Frontal cortex (tissue), 3 donors: ENCODE measurements at regions not wholly inside any gene's neighbourhood (a gene's known extent, or its start where the extent isn't known, plus 50 kb on each side); places are given as distances from the start of the nearest gene placed in this dataset.
"Not testable (repeated sequence)": the region's sequence is repeated elsewhere in the genome, so short reads cannot be mapped to it uniquely, and the experiment has no call there.

Experiments used
- DNase-seq, 2 donors: peaks; one replicate each; pipeline ENCODE4 v3.0.0; 2012; ENCODE audit warnings: low spot score in 2 of 2
- FAIRE-seq: peaks from 2 replicates; lab custom pipeline; 2012; peaks lifted over from hg19 to GRCh38; lab: Jason Lieb, UNC
- donor health status: control.
- donor health status: control.
- donor health status: control.

- no peak for FAIRE-seq
- peak in 1 of 2 donors; percentile 2 for DNase-seq
Measured at GRCh38 chr10:9547936-9548904, 1469.5 kb upstream of the CELF2 start.

- DNase-seq: no peak
- FAIRE-seq: no peak
Measured at GRCh38 chr10:9550810-9551209, 1466.9 kb upstream of the CELF2 start.

- DNase-seq (no peak), FAIRE-seq (no peak)
Measured at GRCh38 chr10:9554321-9554720, 1463.4 kb upstream of the CELF2 start.

- FAIRE-seq (no peak), DNase-seq (no peak)
Measured at GRCh38 chr10:9560976-9561375, 1456.7 kb upstream of the CELF2 start.

- DNase-seq (no peak), FAIRE-seq (no peak)
Measured at GRCh38 chr10:9561821-9562505, 1455.7 kb upstream of the CELF2 start.

- no peak for DNase-seq
- FAIRE-seq: no peak
Measured at GRCh38 chr10:9577746-9578145, 1439.9 kb upstream of the CELF2 start.

GRCh38 chr10:9579110-9579705, 1438.5 kb upstream of the CELF2 start:
- FAIRE-seq: no peak
- DNase-seq: no peak

GRCh38 chr10:9582803-9583202, 1434.9 kb upstream of the CELF2 start:
- FAIRE-seq, DNase-seq: not testable (repeated sequence)

GRCh38 chr10:9596368-9596920, 1421.2 kb upstream of the CELF2 start:
- no peak for FAIRE-seq
- no peak for DNase-seq

- no peak for FAIRE-seq
- DNase-seq: no peak
Measured at GRCh38 chr10:9602998-9603397, 1414.7 kb upstream of the CELF2 start.

GRCh38 chr10:9603972-9604371, 1413.7 kb upstream of the CELF2 start:
- DNase-seq (no peak), FAIRE-seq (no peak)

GRCh38 chr10:9605231-9605630, 1412.4 kb upstream of the CELF2 start:
- DNase-seq (no peak), FAIRE-seq (no peak)

GRCh38 chr10:9608602-9609001, 1409.1 kb upstream of the CELF2 start:
- FAIRE-seq (peak; percentile 3), DNase-seq (no peak)

GRCh38 chr10:9613338-9614075, 1404.2 kb upstream of the CELF2 start:
- DNase-seq: no peak
- FAIRE-seq: no peak

GRCh38 chr10:9615189-9615588, 1402.5 kb upstream of the CELF2 start:
- no peak for FAIRE-seq
- DNase-seq: no peak

- FAIRE-seq (no peak), DNase-seq (no peak)
Measured at GRCh38 chr10:9621216-9621615, 1396.5 kb upstream of the CELF2 start.

GRCh38 chr10:9625304-9625703, 1392.4 kb upstream of the CELF2 start:
- DNase-seq: no peak
- no peak for FAIRE-seq

GRCh38 chr10:9634466-9634865, 1383.2 kb upstream of the CELF2 start:
- DNase-seq: no peak

GRCh38 chr10:9635691-9636090, 1382.0 kb upstream of the CELF2 start:
- FAIRE-seq (no peak), DNase-seq (no peak)

More at GRCh38 chr10:9634466-9634865, 1383.2 kb upstream of the CELF2 start:
- no peak for FAIRE-seq

GRCh38 chr10:9636216-9636615, 1381.5 kb upstream of the CELF2 start:
- DNase-seq (no peak), FAIRE-seq (no peak)
